Thyroid gland (tissue), 4 donors: ENCODE measurements at regions not wholly inside any gene's neighbourhood (a gene's known extent, or its start where the extent isn't known, plus 50 kb on each side); places are given as distances from the start of the nearest gene placed in this dataset.

ENCODE experiments used
- POLR2A ChIP-seq, 2 donors: fragments of 450-650 bp; IDR thresholded peaks; one replicate each; pipeline ENCODE4 v1.6.1; 2017; ENCODE audit warnings: antibody characterized with exemption in 2 of 2, mild to moderate bottlenecking in 2 of 2, moderate library complexity in 1 of 2
- TF ChIP-seq, protein P1 (sequence below), 6 experiments: fragments of 200-600 bp in 3 of 6; fragments of 450-650 bp in 3 of 6; sonication (generic) in 3 of 6; IDR thresholded peaks; one replicate each; pipeline ENCODE4 v1.5.1; 2016 to 2019; ENCODE audit warnings: antibody characterized with exemption in 6 of 6, mild to moderate bottlenecking in 2 of 6, inconsistent platforms in 1 of 6, moderate library complexity in 1 of 6

DNA sequence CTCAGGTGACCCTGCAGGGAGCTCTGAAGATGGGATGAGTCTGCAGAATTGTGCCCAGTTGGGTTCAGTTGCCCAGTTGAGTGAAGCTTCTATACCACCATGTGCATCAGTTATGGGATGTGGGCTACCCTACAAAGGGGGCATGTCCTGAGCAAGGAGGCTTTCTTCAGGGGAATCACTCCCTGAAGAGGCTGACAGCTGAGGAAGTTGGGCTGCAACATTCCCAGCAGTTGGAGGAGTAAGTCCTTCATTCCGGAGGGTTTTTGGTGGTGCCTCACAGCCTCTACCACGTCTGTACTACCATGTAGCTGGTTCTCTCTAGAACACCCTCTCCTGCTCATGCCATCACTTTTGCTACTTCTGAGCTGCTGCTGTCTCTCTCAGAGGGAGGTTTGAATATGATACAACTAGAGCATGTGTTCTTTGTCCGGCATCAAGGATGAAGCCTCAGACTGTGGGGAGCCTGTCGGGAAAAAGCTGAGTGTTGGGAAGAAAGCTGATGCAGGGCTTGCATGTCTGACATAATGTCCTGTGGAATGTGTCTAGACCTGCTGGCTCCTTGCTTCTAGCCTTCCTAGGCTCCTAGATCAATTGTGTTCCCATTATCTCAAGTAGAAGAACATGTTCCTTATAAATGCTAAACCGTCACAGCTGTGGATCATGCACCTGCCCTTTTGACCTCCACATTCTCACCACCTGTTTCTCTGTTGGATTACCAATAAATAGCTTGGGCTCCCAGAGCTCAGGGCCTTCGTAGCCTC is 355.8 kb downstream of the CCSER2 start:
- TF ChIP-seq, protein P1, sequence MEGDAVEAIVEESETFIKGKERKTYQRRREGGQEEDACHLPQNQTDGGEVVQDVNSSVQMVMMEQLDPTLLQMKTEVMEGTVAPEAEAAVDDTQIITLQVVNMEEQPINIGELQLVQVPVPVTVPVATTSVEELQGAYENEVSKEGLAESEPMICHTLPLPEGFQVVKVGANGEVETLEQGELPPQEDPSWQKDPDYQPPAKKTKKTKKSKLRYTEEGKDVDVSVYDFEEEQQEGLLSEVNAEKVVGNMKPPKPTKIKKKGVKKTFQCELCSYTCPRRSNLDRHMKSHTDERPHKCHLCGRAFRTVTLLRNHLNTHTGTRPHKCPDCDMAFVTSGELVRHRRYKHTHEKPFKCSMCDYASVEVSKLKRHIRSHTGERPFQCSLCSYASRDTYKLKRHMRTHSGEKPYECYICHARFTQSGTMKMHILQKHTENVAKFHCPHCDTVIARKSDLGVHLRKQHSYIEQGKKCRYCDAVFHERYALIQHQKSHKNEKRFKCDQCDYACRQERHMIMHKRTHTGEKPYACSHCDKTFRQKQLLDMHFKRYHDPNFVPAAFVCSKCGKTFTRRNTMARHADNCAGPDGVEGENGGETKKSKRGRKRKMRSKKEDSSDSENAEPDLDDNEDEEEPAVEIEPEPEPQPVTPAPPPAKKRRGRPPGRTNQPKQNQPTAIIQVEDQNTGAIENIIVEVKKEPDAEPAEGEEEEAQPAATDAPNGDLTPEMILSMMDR (IDR thresholded peaks at IDR 0.05), result no peak
- no peak for TF ChIP-seq POLR2A (IDR thresholded peaks at IDR 0.05)
